A673 (cell line): ENCODE measurements at regions not wholly inside any gene's neighbourhood (a gene's known extent, or its start where the extent isn't known, plus 50 kb on each side); places are given as distances from the start of the nearest gene placed in this dataset.

Experiments used
- BruUV-seq: library from RNA; stranded (reverse); fragments of 400-500 nt; replicated peaks from 2 replicates; lab custom pipeline; 2021; lab: Mats Ljungman, UMichigan
- CTCF ChIA-PET: fragments of 300-600 bp; sonication (Branson Sonifier 250); formaldehyde crosslinking; loops from one replicate; lab custom pipeline; 2022; ENCODE audit warnings: antibody characterized with exemption; lab: Charles Lee
- POLR2A ChIA-PET: fragments of 300-600 bp; sonication (Branson Sonifier 250); formaldehyde crosslinking; loops from one replicate; lab custom pipeline; 2022; ENCODE audit warnings: antibody characterized with exemption; ENCODE audit not compliant: low non-redundant PET; lab: Charles Lee
- DNase-seq: peaks from one replicate; pipeline ENCODE4 v3.0.0-alpha.2; 2015; ENCODE audit warnings: low spot score
- H3K27ac ChIP-seq: fragments of 200-600 bp; sonication (generic); 2 replicates; pipeline ENCODE4 v1.5.1; 2016; ENCODE audit warnings: mixed run types, low read depth, mild to moderate bottlenecking, mixed read lengths, antibody characterized with exemption, low read length; ENCODE audit not compliant: poor library complexity, severe bottlenecking
- H3K27me3 ChIP-seq: fragments of 200-600 bp; sonication (generic); replicated peaks from 2 replicates; pipeline ENCODE4 v1.6.1; 2017; ENCODE audit warnings: mixed run types, low read depth, mild to moderate bottlenecking, mixed read lengths, antibody characterized with exemption, low read length; ENCODE audit not compliant: insufficient read depth, poor library complexity
- H3K36me3 ChIP-seq: fragments of 200-600 bp; sonication (generic); 2 replicates; pipeline ENCODE4 v1.6.1; 2016; ENCODE audit warnings: mixed run types, mild to moderate bottlenecking, mixed read lengths, antibody characterized with exemption, low read length; ENCODE audit not compliant: insufficient read depth, poor library complexity, severe bottlenecking
- H3K4me1 ChIP-seq: fragments of 200-600 bp; sonication (generic); 2 replicates; pipeline ENCODE4 v1.6.1; 2017; ENCODE audit warnings: mixed run types, mild to moderate bottlenecking, mixed read lengths, antibody characterized with exemption, low read length; ENCODE audit not compliant: insufficient read depth, poor library complexity, severe bottlenecking
- H3K4me3 ChIP-seq: fragments of 200-600 bp; sonication (generic); 2 replicates; pipeline ENCODE4 v1.5.1; 2016; ENCODE audit warnings: low read depth, mixed run types, mild to moderate bottlenecking, mixed read lengths, low read length; ENCODE audit not compliant: poor library complexity, severe bottlenecking
- H3K9me3 ChIP-seq: fragments of 200-600 bp; sonication (generic); 2 replicates; pipeline ENCODE4 v1.6.1; 2016; ENCODE audit warnings: mixed run types, low read depth, mild to moderate bottlenecking, mixed read lengths, antibody characterized with exemption, low read length; ENCODE audit not compliant: poor library complexity, severe bottlenecking
- EZH2 ChIP-seq: fragments of 200-600 bp; sonication (generic); IDR thresholded peaks from 2 replicates; pipeline ENCODE4 v1.6.1; 2017; ENCODE audit warnings: borderline replicate concordance, low read depth, mild to moderate bottlenecking, mixed read lengths, antibody characterized with exemption, low read length; ENCODE audit not compliant: poor library complexity, severe bottlenecking
- intact Hi-C: fragments of 100-400 bp; cut with micrococcal nuclease; formaldehyde crosslinking; loops from one replicate; pipeline ENCODE4 v1.10.0; 2022; ENCODE audit not compliant: unreplicated experiment
- TF ChIP-seq, protein P1 (sequence below): fragments of 300-800, 200-600 bp; sonication (generic); conservative IDR thresholded peaks from 2 replicates; pipeline ENCODE4 v1.5.1; 2017; ENCODE audit warnings: low read depth, mild to moderate bottlenecking, antibody characterized with exemption, low read length, moderate library complexity, mixed read lengths

DNA sequence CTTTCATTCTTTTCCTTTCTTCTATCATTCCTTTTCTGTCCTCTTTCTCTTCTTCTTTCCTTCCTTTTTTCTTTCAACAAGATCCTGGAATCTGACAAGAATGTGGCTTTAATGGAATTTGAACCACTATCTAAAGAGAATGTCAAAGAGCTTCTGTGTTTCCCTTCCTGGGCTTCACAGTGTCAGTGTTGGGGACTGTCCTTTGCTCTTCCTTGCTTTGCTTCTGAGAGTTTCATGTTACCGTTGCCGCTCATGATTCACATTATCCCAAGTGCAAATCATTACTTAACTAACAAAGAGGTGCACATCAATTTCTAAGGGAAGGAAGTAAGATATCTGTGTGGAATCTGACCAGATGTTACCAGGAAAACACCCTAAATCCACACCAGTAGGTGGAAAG, 90.5 kb upstream of the DDIT4L start:
- intact Hi-C loops: no loop called here
- BruUV-seq: no TSS peak
- CTCF ChIA-PET: no interaction called here

DNA sequence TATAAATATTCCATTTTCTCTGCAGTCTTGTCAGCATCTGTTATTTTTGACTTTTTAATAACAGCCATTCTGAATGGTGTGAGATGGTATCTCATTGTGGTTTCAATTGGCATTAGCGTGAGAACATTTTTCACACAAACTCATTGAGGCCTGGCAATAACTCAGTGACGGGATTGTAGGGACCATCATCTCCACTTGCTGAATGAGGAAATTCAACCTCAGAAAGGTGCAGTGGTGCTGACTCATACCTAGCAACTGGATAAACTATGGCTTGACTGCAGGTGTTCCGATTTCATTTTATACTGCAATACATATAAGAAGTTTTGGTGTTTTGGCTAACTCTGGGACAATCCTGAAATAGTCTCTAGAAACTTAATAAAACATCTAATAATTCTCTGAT, 88.3 kb upstream of the DDIT4L start:
- BruUV-seq: no TSS peak
- no peaks in the 10 kb centered on the region for H3K9me3 ChIP-seq
- DNase-seq: no peak
- ChIA-PET CTCF (no interaction called here), POLR2A (interaction anchor here (0.7 kb wide), 1 partner anchor 17 kb away, joined by 9 read pairs; no protein-coding TSS in a partner anchor)
- no peaks in the 10 kb centered on the region for H3K36me3 ChIP-seq
- no peaks in the 10 kb centered on the region for H3K27me3 ChIP-seq
- TF ChIP-seq EZH2: no peak
- TF ChIP-seq, protein P1, sequence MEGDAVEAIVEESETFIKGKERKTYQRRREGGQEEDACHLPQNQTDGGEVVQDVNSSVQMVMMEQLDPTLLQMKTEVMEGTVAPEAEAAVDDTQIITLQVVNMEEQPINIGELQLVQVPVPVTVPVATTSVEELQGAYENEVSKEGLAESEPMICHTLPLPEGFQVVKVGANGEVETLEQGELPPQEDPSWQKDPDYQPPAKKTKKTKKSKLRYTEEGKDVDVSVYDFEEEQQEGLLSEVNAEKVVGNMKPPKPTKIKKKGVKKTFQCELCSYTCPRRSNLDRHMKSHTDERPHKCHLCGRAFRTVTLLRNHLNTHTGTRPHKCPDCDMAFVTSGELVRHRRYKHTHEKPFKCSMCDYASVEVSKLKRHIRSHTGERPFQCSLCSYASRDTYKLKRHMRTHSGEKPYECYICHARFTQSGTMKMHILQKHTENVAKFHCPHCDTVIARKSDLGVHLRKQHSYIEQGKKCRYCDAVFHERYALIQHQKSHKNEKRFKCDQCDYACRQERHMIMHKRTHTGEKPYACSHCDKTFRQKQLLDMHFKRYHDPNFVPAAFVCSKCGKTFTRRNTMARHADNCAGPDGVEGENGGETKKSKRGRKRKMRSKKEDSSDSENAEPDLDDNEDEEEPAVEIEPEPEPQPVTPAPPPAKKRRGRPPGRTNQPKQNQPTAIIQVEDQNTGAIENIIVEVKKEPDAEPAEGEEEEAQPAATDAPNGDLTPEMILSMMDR: no peak
- H3K27ac ChIP-seq: no peak overlapping the region
- no peaks in the 10 kb centered on the region for H3K4me1 ChIP-seq
- intact Hi-C loops: no loop called here
- H3K4me3 ChIP-seq: no peak overlapping the region

More for the DNA sequence above, 90.5 kb upstream of the DDIT4L start:
- Histone ChIP-seq H3K4me1 (no peaks in the 10 kb centered on the region), H3K27ac (no peak overlapping the region), H3K4me3 (no peak overlapping the region), H3K36me3 (no peaks in the 10 kb centered on the region), H3K9me3 (no peaks in the 10 kb centered on the region), H3K27me3 (no peaks in the 10 kb centered on the region)
- no peak for DNase-seq
- TF ChIP-seq, protein P1: no peak
- TF ChIP-seq EZH2: no peak
- POLR2A ChIA-PET: no interaction called here

DNA sequence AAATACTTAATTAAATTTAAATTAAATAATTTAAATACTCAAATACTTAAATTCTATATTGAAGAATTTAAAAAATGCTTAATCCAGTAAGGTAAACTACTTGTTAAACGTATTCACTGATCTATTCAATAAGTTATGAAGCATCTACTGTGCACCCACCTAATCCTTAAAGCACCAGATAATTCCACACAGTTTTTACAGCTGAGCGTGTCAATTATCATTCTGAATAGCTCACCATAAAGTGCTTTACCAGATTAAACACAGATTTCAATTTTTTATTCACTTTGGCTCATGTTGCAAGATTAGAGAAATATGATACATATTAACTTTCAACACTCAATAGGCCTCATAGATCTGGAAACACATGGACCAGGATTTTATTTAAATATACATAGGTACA, 79.2 kb upstream of the DDIT4L start:
- CTCF ChIA-PET: no interaction called here
- intact Hi-C loops: no loop called here
- POLR2A ChIA-PET: no interaction called here
- no peak for TF ChIP-seq EZH2
- TF ChIP-seq, protein P1: no peak
- DNase-seq: no peak
- Histone ChIP-seq H3K4me1 (no peaks in the 10 kb centered on the region), H3K27me3 (no peaks in the 10 kb centered on the region), H3K36me3 (no peaks in the 10 kb centered on the region), H3K9me3 (no peaks in the 10 kb centered on the region), H3K27ac (no peak overlapping the region), H3K4me3 (no peak overlapping the region)
- BruUV-seq: no TSS peak
